HCT116 (cell line): ENCODE measurements at regions not wholly inside any gene's neighbourhood (a gene's known extent, or its start where the extent isn't known, plus 50 kb on each side); places are given as distances from the start of the nearest gene placed in this dataset.

Experiments used
- CEBPB ChIP-seq: IDR thresholded peaks from 2 replicates; pipeline ENCODE4 v1.6.1; 2012; ENCODE audit warnings: low read depth
- CTCF ChIP-seq, 3 experiments: fragments of 200-600 bp in 1 of 3; sonication (generic) in 1 of 3; IDR thresholded peaks in 2 of 3; conservative IDR thresholded peaks in 1 of 3; 2 replicates each; pipeline ENCODE4 v1.5.1; 2012 to 2017; ENCODE audit warnings: low read depth in 2 of 3, low read length in 2 of 3, antibody characterized with exemption in 1 of 3, borderline replicate concordance in 1 of 3, control low read depth in 1 of 3, mild to moderate bottlenecking in 1 of 3, mixed read lengths in 1 of 3, mixed run types in 1 of 3, moderate library complexity in 1 of 3; ENCODE audit not compliant: insufficient read depth in 1 of 3
- EZH2 ChIP-seq: fragments of 200-600 bp; sonication (generic); IDR thresholded peaks from 2 replicates; pipeline ENCODE4 v1.6.1; 2017; ENCODE audit warnings: antibody characterized with exemption, mixed run types
- EZH2phosphoT487 ChIP-seq: fragments of 200-600 bp; IDR thresholded peaks from 2 replicates; pipeline ENCODE4 v1.6.1; 2018; ENCODE audit warnings: antibody characterized with exemption, borderline replicate concordance
- JUND ChIP-seq: IDR thresholded peaks from 2 replicates; pipeline ENCODE4 v1.6.1; 2012
- POLR2A ChIP-seq: IDR thresholded peaks from 2 replicates; pipeline ENCODE4 v1.7.0; 2011; ENCODE audit warnings: borderline replicate concordance; ENCODE audit not compliant: insufficient read depth, insufficient read length; ENCODE audit errors: extremely low read depth
- POLR2AphosphoS5 ChIP-seq: IDR thresholded peaks from 2 replicates; pipeline ENCODE4 v1.6.1; 2011; ENCODE audit warnings: mild to moderate bottlenecking, low read depth, low read length, moderate library complexity
- REST ChIP-seq: IDR thresholded peaks from 2 replicates; pipeline ENCODE4 v1.6.1; 2012; ENCODE audit warnings: low read depth
- SIN3A ChIP-seq: IDR thresholded peaks from 2 replicates; pipeline ENCODE4 v1.6.1; 2012; ENCODE audit warnings: low read depth
- SP1 ChIP-seq: IDR thresholded peaks from 2 replicates; pipeline ENCODE4 v1.6.1; 2012; ENCODE audit warnings: low read depth
- SRF ChIP-seq: IDR thresholded peaks from 2 replicates; pipeline ENCODE4 v1.6.1; 2012; ENCODE audit warnings: low read depth
- TCF7L2 ChIP-seq: IDR thresholded peaks from 2 replicates; pipeline ENCODE4 v1.7.0; 2011; ENCODE audit warnings: borderline replicate concordance, inconsistent platforms; ENCODE audit not compliant: insufficient read depth, insufficient read length; ENCODE audit errors: extremely low read depth
- TF ChIP-seq, protein P1 (sequence below): IDR thresholded peaks from 2 replicates; pipeline ENCODE4 v1.6.1; 2012

- TF ChIP-seq POLR2A (no peak), SRF (no peak), REST (no peak), POLR2AphosphoS5 (no peak), CTCF (IDR thresholded peaks at IDR 0.05 in 2 of 3, conservative IDR thresholded peaks at IDR 0.05 in 1 of 3; ENCODE audit: borderline replicate concordance in 1 of 3, insufficient read depth in 1 of 3, low read depth in 2 of 3, low read length in 2 of 3) (no peak), SP1 (no peak), JUND (no peak), SIN3A (no peak), CEBPB (no peak), EZH2 (no peak), EZH2phosphoT487 (no peak), TCF7L2 (no peak)
- TF ChIP-seq, protein P1, sequence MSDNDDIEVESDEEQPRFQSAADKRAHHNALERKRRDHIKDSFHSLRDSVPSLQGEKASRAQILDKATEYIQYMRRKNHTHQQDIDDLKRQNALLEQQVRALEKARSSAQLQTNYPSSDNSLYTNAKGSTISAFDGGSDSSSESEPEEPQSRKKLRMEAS, result no peak
These were observed 362.0 kb downstream of the ZPLD1 start for GRCh38 chr3:102796804-102797203.
